KMS-11 (cell line): ENCODE measurements at regions not wholly inside any gene's neighbourhood (a gene's known extent, or its start where the extent isn't known, plus 50 kb on each side); places are given as distances from the start of the nearest gene placed in this dataset.
A peak's percentile ranks its signal among the peaks of the same experiment; 100 is the strongest.

Experiments
- H2AFZ ChIP-seq: fragments of 200-600 bp; sonication (generic); 2 replicates; pipeline ENCODE4 v1.6.1; 2016; ENCODE audit warnings: antibody characterized with exemption, mixed run types, low read depth
- H3K27ac ChIP-seq: fragments of 200-600 bp; sonication (generic); 2 replicates; pipeline ENCODE4 v1.6.1; 2016; ENCODE audit warnings: mild to moderate bottlenecking, mixed run types
- H3K27me3 ChIP-seq: fragments of 200-600 bp; sonication (generic); 2 replicates; pipeline ENCODE4 v1.6.1; 2017; ENCODE audit warnings: mild to moderate bottlenecking, low read depth, mixed run types, moderate library complexity; ENCODE audit not compliant: insufficient read depth
- H3K36me3 ChIP-seq: fragments of 200-600 bp; sonication (generic); 2 replicates; pipeline ENCODE4 v1.6.1; 2017; ENCODE audit warnings: mild to moderate bottlenecking, mixed run types; ENCODE audit not compliant: insufficient read depth
- H3K4me1 ChIP-seq: fragments of 200-600 bp; sonication (generic); 2 replicates; pipeline ENCODE4 v1.6.1; 2016; ENCODE audit warnings: mild to moderate bottlenecking, low read depth, mixed run types; ENCODE audit not compliant: poor library complexity, severe bottlenecking
- H3K4me2 ChIP-seq: fragments of 200-600 bp; sonication (generic); 2 replicates; pipeline ENCODE4 v1.7.0; 2016; ENCODE audit warnings: mild to moderate bottlenecking, mixed run types
- H3K4me3 ChIP-seq: fragments of 200-600 bp; sonication (generic); IDR thresholded peaks from 2 replicates; pipeline ENCODE4 v1.6.1; 2017; ENCODE audit warnings: low read depth, low read length, mixed read lengths; ENCODE audit not compliant: insufficient read depth
- H3K79me2 ChIP-seq: fragments of 200-600 bp; sonication (generic); 2 replicates; pipeline ENCODE4 v1.6.1; 2016; ENCODE audit warnings: low read depth, mixed run types; ENCODE audit not compliant: insufficient read depth
- H3K9ac ChIP-seq: fragments of 200-600 bp; sonication (generic); 2 replicates; pipeline ENCODE4 v1.6.1; 2016; ENCODE audit warnings: mild to moderate bottlenecking, mixed run types
- H4K20me1 ChIP-seq: fragments of 200-600 bp; sonication (generic); 2 replicates; pipeline ENCODE4 v1.6.1; 2016; ENCODE audit warnings: mild to moderate bottlenecking, mixed run types; ENCODE audit not compliant: insufficient read depth
- CTCF ChIP-seq: fragments of 200-600 bp; sonication (generic); conservative IDR thresholded peaks from 2 replicates; pipeline ENCODE4 v1.6.1; 2017; ENCODE audit warnings: low read depth, mild to moderate bottlenecking, antibody characterized with exemption, low read length, moderate library complexity, mixed read lengths

GRCh38 chr2:16515696-16516095 is 149.9 kb downstream of the CYRIA start:
- Histone ChIP-seq H3K4me3 (no peak overlapping the region), H3K9ac (no peak overlapping the region), H4K20me1 (no peaks in the 10 kb centered on the region), H3K36me3 (no peaks in the 10 kb centered on the region), H3K27me3 (no peaks in the 10 kb centered on the region), H3K4me1 (no peaks in the 10 kb centered on the region), H3K79me2 (no peaks in the 10 kb centered on the region), H3K4me2 (no peak overlapping the region), H3K27ac (no peak overlapping the region), H2AFZ (no peak overlapping the region)
- TF ChIP-seq CTCF: no peak

- Histone ChIP-seq H3K4me3 (no peak overlapping the region), H4K20me1 (no peaks in the 10 kb centered on the region), H3K4me2 (no peak overlapping the region), H3K9ac (no peak overlapping the region), H2AFZ (no peak overlapping the region), H3K79me2 (no peaks in the 10 kb centered on the region), H3K27ac (no peak overlapping the region), H3K27me3 (no peaks in the 10 kb centered on the region), H3K4me1 (peaks cover 2% of the 10 kb centered on the region), H3K36me3 (no peaks in the 10 kb centered on the region)
- TF ChIP-seq CTCF: no peak
These were observed 152.0 kb downstream of the CYRIA start for GRCh38 chr2:16513626-16514025.

GRCh38 chr2:16511041-16511440 is 154.6 kb downstream of the CYRIA start:
- Histone ChIP-seq H3K36me3 (no peaks in the 10 kb centered on the region), H3K4me3 (no peak overlapping the region), H3K27ac (no peak overlapping the region)

GRCh38 chr2:16509042-16509441 is 156.6 kb downstream of the CYRIA start:
- Histone ChIP-seq H3K4me3 (no peak overlapping the region), H3K4me2 (peak overlapping the region; percentile 76; the same call in 1 of the 2 replicates), H2AFZ (peak overlapping the region; percentile 86; the same call in 1 of the 2 replicates), H4K20me1 (no peaks in the 10 kb centered on the region), H3K79me2 (no peaks in the 10 kb centered on the region), H3K27ac (no peak overlapping the region), H3K4me1 (peaks cover 12% of the 10 kb centered on the region), H3K36me3 (no peaks in the 10 kb centered on the region), H3K27me3 (no peaks in the 10 kb centered on the region), H3K9ac (no peak overlapping the region)
- TF ChIP-seq CTCF: no peak

More at GRCh38 chr2:16511041-16511440, 154.6 kb downstream of the CYRIA start:
- Histone ChIP-seq H3K79me2 (no peaks in the 10 kb centered on the region), H3K4me1 (peaks cover 12% of the 10 kb centered on the region), H3K4me2 (no peak overlapping the region), H3K27me3 (no peaks in the 10 kb centered on the region), H2AFZ (no peak overlapping the region), H4K20me1 (no peaks in the 10 kb centered on the region), H3K9ac (no peak overlapping the region)
- TF ChIP-seq CTCF: no peak

- no peaks in the 10 kb centered on the region for H4K20me1 ChIP-seq
- H3K4me2 ChIP-seq: peak overlapping the region; percentile 76
- H3K27me3 ChIP-seq: no peaks in the 10 kb centered on the region
- peak; percentile 11 for TF ChIP-seq CTCF
- peak overlapping the region; percentile 39; the same call in 1 of the 2 replicates for H3K9ac ChIP-seq
- peak overlapping the region; percentile 86 for H2AFZ ChIP-seq
- no peak overlapping the region for H3K27ac ChIP-seq
- H3K4me3 ChIP-seq: peak overlapping the region; percentile 41
- peaks cover 12% of the 10 kb centered on the region for H3K4me1 ChIP-seq
- no peaks in the 10 kb centered on the region for H3K36me3 ChIP-seq
- H3K79me2 ChIP-seq: no peaks in the 10 kb centered on the region
These were observed 157.2 kb downstream of the CYRIA start for GRCh38 chr2:16508490-16508851.
